Osteoblast (primary cell): ENCODE measurements at regions not wholly inside any gene's neighbourhood (a gene's known extent, or its start where the extent isn't known, plus 50 kb on each side); places are given as distances from the start of the nearest gene placed in this dataset.

Source experiments
- DNase-seq: peaks from one replicate; pipeline ENCODE4 v3.0.0; 2011; ENCODE audit warnings: low spot score, mixed read lengths; ENCODE audit not compliant: insufficient read length; ENCODE audit errors: missing footprints
- H2AFZ ChIP-seq: 2 replicates; pipeline ENCODE4 v1.6.0; 2011; ENCODE audit warnings: mild to moderate bottlenecking, low read length
- H3K27ac ChIP-seq: 2 replicates; pipeline ENCODE4 v1.5.1; 2011; ENCODE audit warnings: mild to moderate bottlenecking, low read depth, low read length, moderate library complexity
- H3K27me3 ChIP-seq: 2 replicates; pipeline ENCODE4 v1.6.0; 2012; ENCODE audit warnings: mild to moderate bottlenecking, control low read depth, inconsistent platforms, low read length, moderate library complexity; ENCODE audit not compliant: insufficient read depth
- H3K36me3 ChIP-seq: 2 replicates; pipeline ENCODE4 v1.5.1; 2011; ENCODE audit warnings: mild to moderate bottlenecking, low read length, control low read depth, moderate library complexity; ENCODE audit not compliant: insufficient read depth
- H3K4me1 ChIP-seq: 2 replicates; pipeline ENCODE4 v1.5.1; 2011; ENCODE audit warnings: mild to moderate bottlenecking, low read length, control low read depth, moderate library complexity; ENCODE audit not compliant: insufficient read depth
- H3K4me2 ChIP-seq: 2 replicates; pipeline ENCODE4 v1.6.0; 2011; ENCODE audit warnings: mild to moderate bottlenecking, low read length; ENCODE audit not compliant: insufficient read depth
- H3K4me3 ChIP-seq: fragments of 200-600 bp; sonication (generic); 3 replicates; pipeline ENCODE4 v1.5.1; 2012; ENCODE audit warnings: mild to moderate bottlenecking, low read length, inconsistent platforms; ENCODE audit not compliant: insufficient read depth
- H3K79me2 ChIP-seq: 2 replicates; pipeline ENCODE4 v1.6.0; 2012; ENCODE audit warnings: mild to moderate bottlenecking, low read length, control low read depth, inconsistent platforms; ENCODE audit not compliant: insufficient read depth
- H3K9me3 ChIP-seq: 2 replicates; pipeline ENCODE4 v1.5.1; 2011; ENCODE audit warnings: low read depth, low read length, control low read depth
- H4K20me1 ChIP-seq: 2 replicates; pipeline ENCODE4 v1.6.0; 2012; ENCODE audit warnings: mild to moderate bottlenecking, low read length, control low read depth; ENCODE audit not compliant: insufficient read depth
- TF ChIP-seq, protein P1 (sequence below): IDR thresholded peaks from 2 replicates; pipeline ENCODE4 v1.5.1; 2011; ENCODE audit warnings: mild to moderate bottlenecking, low read depth, low read length, moderate library complexity; ENCODE audit errors: extremely low read depth

DNA sequence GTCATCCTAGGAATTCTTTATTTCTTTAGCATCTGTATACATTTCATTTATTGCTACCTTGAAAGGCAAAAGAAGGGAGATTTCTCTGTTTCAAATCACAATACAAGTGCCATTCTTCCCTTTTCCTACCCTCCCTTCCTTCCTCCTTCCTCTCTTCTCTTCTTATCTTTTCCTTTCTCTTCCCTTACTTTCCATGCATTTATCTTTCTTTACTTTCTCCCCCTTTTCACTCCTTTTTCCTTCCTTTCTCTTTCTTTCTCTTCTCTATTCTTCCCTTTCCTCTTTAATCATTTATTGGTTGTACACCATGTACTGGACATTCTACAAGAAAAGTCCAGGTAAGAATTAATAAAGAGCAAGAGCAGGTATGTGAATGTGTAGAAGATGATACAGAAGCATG is 251.0 kb upstream of the PEX5L start:
- H3K4me1 ChIP-seq: peaks cover 13% of the 10 kb centered on the region
- H3K9me3 ChIP-seq: no peaks in the 10 kb centered on the region
- TF ChIP-seq, protein P1, sequence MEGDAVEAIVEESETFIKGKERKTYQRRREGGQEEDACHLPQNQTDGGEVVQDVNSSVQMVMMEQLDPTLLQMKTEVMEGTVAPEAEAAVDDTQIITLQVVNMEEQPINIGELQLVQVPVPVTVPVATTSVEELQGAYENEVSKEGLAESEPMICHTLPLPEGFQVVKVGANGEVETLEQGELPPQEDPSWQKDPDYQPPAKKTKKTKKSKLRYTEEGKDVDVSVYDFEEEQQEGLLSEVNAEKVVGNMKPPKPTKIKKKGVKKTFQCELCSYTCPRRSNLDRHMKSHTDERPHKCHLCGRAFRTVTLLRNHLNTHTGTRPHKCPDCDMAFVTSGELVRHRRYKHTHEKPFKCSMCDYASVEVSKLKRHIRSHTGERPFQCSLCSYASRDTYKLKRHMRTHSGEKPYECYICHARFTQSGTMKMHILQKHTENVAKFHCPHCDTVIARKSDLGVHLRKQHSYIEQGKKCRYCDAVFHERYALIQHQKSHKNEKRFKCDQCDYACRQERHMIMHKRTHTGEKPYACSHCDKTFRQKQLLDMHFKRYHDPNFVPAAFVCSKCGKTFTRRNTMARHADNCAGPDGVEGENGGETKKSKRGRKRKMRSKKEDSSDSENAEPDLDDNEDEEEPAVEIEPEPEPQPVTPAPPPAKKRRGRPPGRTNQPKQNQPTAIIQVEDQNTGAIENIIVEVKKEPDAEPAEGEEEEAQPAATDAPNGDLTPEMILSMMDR: no peak
- H3K4me3 ChIP-seq: no peak overlapping the region
- no peaks in the 10 kb centered on the region for H3K27me3 ChIP-seq
- no peak for DNase-seq
- no peaks in the 10 kb centered on the region for H3K36me3 ChIP-seq
- H3K27ac ChIP-seq: no peak overlapping the region
- H4K20me1 ChIP-seq: no peaks in the 10 kb centered on the region
- no peak overlapping the region for H3K4me2 ChIP-seq
- no peaks in the 10 kb centered on the region for H3K79me2 ChIP-seq
- H2AFZ ChIP-seq: no peak overlapping the region

DNA sequence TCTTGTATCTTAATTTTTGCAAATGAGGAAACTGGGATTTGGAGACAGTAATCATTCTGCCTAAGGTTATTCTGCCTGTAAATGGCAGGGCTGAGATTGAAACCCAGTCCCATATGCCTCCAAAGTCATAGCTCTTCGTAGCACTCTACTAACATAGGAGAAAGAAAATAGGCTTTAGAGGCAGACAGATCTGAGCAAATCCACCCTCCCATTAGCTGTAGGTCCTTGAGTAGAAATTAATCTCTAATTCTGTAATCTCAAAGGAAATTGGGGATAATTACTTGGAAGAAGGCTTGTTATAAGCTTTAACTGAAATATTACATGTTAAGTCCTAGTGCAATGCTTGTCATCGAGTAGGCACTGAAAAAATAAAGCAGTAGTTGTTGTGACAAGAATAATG is 252.1 kb upstream of the PEX5L start:
- Histone ChIP-seq H4K20me1 (no peaks in the 10 kb centered on the region), H3K36me3 (no peaks in the 10 kb centered on the region)

DNA sequence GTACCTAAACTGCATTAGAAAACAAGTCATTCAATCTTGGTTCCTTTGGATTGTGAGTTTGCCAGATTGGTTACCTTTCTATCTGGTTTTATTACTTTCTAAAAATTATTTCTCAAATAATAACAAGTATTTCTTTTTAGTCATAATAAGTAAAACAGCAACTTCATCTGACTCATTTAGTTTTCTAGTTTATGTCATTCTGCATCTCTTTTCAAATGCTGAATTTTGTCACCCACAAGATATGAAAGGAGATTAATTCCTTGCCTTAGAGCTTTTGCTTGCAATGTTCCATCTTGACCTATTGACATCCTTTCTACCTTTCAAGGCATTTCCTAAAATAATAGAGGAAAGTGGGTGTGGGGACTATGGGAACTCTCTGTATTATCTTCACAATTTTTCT is 253.6 kb upstream of the PEX5L start:
- no peaks in the 10 kb centered on the region for H3K4me1 ChIP-seq
- no peak overlapping the region for H3K4me3 ChIP-seq
- H4K20me1 ChIP-seq: no peaks in the 10 kb centered on the region
- no peaks in the 10 kb centered on the region for H3K79me2 ChIP-seq
- no peak for DNase-seq
- H3K36me3 ChIP-seq: no peaks in the 10 kb centered on the region
- no peaks in the 10 kb centered on the region for H3K27me3 ChIP-seq
- H3K27ac ChIP-seq: no peak overlapping the region
- no peak overlapping the region for H2AFZ ChIP-seq
- H3K9me3 ChIP-seq: no peaks in the 10 kb centered on the region
- TF ChIP-seq, protein P1: no peak
- H3K4me2 ChIP-seq: no peak overlapping the region

More for the DNA sequence above, 252.1 kb upstream of the PEX5L start:
- DNase-seq: no peak
- H3K27ac ChIP-seq: no peak overlapping the region
- H3K9me3 ChIP-seq: no peaks in the 10 kb centered on the region
- no peaks in the 10 kb centered on the region for H3K79me2 ChIP-seq
- no peak overlapping the region for H2AFZ ChIP-seq
- peaks cover 10% of the 10 kb centered on the region for H3K4me1 ChIP-seq
- no peak overlapping the region for H3K4me3 ChIP-seq
- H3K27me3 ChIP-seq: no peaks in the 10 kb centered on the region
- H3K4me2 ChIP-seq: no peak overlapping the region
- TF ChIP-seq, protein P1: no peak

DNA sequence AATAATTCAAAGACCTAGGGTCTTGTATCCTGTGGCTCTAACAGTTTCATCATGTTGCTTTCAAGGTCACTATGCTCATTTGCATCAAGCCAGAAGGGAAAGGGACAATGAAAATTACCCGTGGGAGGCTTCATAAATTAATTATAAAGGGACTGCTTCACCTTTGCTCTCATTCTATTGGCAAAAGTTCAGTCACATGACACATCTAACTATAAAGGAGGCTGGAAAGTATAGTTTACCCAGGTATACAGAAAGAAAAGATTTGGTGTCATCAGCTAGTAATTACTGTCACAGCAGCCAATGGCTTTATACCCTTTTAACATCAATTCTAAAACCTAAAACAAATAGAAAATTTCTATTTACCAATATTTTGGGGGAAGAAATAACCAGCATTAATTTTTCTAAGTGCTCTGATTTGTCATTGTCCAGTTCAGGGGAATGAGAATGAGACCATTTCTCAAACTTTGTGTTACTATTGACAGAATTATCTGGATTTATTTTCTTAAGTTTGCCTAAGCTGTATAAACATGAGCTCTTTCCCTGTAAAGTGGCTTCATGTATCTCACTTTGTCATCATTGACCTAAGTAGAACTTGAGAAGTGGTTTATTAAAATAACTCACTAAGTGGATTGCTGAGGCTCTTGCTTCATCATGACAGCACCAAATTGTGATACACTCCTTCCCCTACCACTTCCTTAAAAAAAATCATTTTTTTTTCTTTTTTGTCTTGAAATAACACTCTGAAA is 257.7 kb upstream of the PEX5L start:
- no peak for DNase-seq
- H3K4me2 ChIP-seq: no peak overlapping the region
- no peaks in the 10 kb centered on the region for H4K20me1 ChIP-seq
- H3K27ac ChIP-seq: no peak overlapping the region
- no peaks in the 10 kb centered on the region for H3K36me3 ChIP-seq
- no peaks in the 10 kb centered on the region for H3K27me3 ChIP-seq
- H3K9me3 ChIP-seq: no peaks in the 10 kb centered on the region
- TF ChIP-seq, protein P1: no peak
- H3K4me1 ChIP-seq: no peaks in the 10 kb centered on the region
- no peak overlapping the region for H3K4me3 ChIP-seq
- H2AFZ ChIP-seq: no peak overlapping the region
- H3K79me2 ChIP-seq: no peaks in the 10 kb centered on the region
